ENCODE measurements at regions not wholly inside any gene's neighbourhood (a gene's known extent, or its start where the extent isn't known, plus 50 kb on each side); places are given as distances from the start of the nearest gene placed in this dataset.

DNA sequence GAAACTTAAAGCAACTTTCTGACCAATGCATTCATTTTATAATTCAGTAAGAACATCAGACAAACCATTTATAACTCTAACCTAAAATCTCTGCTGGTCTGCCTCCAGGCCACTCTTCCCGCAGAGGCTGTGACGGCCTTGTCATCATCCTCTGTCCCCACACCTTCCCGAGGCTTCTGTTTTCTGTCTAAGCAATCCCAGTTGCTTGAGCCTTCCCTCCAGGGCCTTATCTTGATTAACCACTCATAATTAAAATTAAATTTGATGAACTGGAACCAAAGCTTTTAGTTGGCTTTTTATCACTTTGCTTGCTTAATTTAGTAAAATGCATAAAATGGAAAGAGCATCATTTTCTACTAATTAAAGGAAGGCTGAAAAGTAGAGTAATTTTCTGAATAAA lies 312.4 kb downstream of the DIRAS2 start:
- H3K36me3 ChIP-seq (ENCODE audit: control insufficient read depth in 2 of 2, insufficient read depth in 2 of 2, low read length in 1 of 2): no peaks in the 10 kb centered on the region
- FAIRE-seq (no peak), ATAC-seq (no peak), DNase-seq (ENCODE audit: low read depth, low spot score) (no peak)
- no peaks in the 10 kb centered on the region for H4K20me1 ChIP-seq (ENCODE audit: control insufficient read depth, insufficient read depth)
- ChIA-PET RAD21 (ENCODE audit: unreplicated experiment) (no interaction called here), SMC1A (ENCODE audit: uncharacterized antibody, unreplicated experiment) (interaction anchor here (0.9 kb wide), 1 partner anchor 49 kb away, joined by 3 read pairs; no protein-coding TSS in a partner anchor), POLR2A (no interaction called here), CTCF (no interaction called here)
- H3K9ac ChIP-seq (ENCODE audit: control insufficient read depth, insufficient read depth, low read length): no peak overlapping the region
- H3K27ac ChIP-seq (ENCODE audit: control insufficient read depth, insufficient read depth): no peak overlapping the region
- no TSS peak for BruUV-seq (replicated peaks)
- in situ Hi-C loops (cut with MboI): no loop called here
- H3K27me3 ChIP-seq (replicated peaks in 1 of 2; ENCODE audit: control insufficient read depth in 2 of 2, insufficient read depth in 2 of 2, low read length in 1 of 2): no peaks in the 10 kb centered on the region
- no peak overlapping the region for H2AFZ ChIP-seq (ENCODE audit: control insufficient read depth, low read depth, low read length)
- H3K4me2 ChIP-seq (ENCODE audit: control insufficient read depth, insufficient read depth): no peak overlapping the region
- no peaks in the 10 kb centered on the region for H3K4me1 ChIP-seq (ENCODE audit: control insufficient read depth, insufficient read depth, low read length)
- no peak overlapping the region for H3K4me3 ChIP-seq
- H3K79me2 ChIP-seq (ENCODE audit: control insufficient read depth, insufficient read depth, low read length): no peaks in the 10 kb centered on the region
- intact Hi-C loops (cut with micrococcal nuclease; ENCODE audit: unreplicated experiment): no loop called here
- H3K9me3 ChIP-seq (replicated peaks; ENCODE audit: control insufficient read depth, insufficient read depth, low read length): no peaks in the 10 kb centered on the region
- WGBS (ENCODE audit: insufficient coverage, insufficient replicate concordance, low lambda C conversion rate, missing lambda C conversion rate): 57% methylated on average over 3 of the region's 3 CpGs
- TF ChIP-seq DPF2 (IDR thresholded peaks at IDR 0.05) (no peak), YBX1 (IDR thresholded peaks at IDR 0.05) (no peak), NFYB (IDR thresholded peaks at IDR 0.05; ENCODE audit: insufficient read depth, low read depth, low read length) (no peak), NBN (IDR thresholded peaks at IDR 0.05) (no peak), BMI1 (IDR thresholded peaks at IDR 0.05; ENCODE audit: borderline replicate concordance) (no peak), SMAD1 (IDR thresholded peaks at IDR 0.05; ENCODE audit: low read depth, partially characterized antibody) (no peak), EGR1 (IDR thresholded peaks at IDR 0.05; ENCODE audit: borderline replicate concordance in 1 of 2, low read depth in 2 of 2, low read length in 2 of 2) (no peak), BACH1 (IDR thresholded peaks at IDR 0.05; ENCODE audit: borderline replicate concordance) (no peak), MEF2A (IDR thresholded peaks at IDR 0.05; ENCODE audit: insufficient read depth, low read depth, low read length) (no peak), BRCA1 (IDR thresholded peaks at IDR 0.05; ENCODE audit: low read depth, low read length) (no peak), USF2 (IDR thresholded peaks at IDR 0.05; ENCODE audit: borderline replicate concordance, low read depth, low read length) (no peak), TCF7 (IDR thresholded peaks at IDR 0.05; ENCODE audit: borderline replicate concordance) (no peak), ZNF207 (IDR thresholded peaks at IDR 0.05; ENCODE audit: borderline replicate concordance) (no peak), WRNIP1 (IDR thresholded peaks at IDR 0.05; ENCODE audit: borderline replicate concordance, low read depth, low read length) (no peak), FOXK2 (IDR thresholded peaks at IDR 0.05) (no peak), NRF1 (conservative IDR thresholded peaks at IDR 0.05; ENCODE audit: low read depth, low read length) (no peak)
- TF ChIP-seq, protein P1, sequence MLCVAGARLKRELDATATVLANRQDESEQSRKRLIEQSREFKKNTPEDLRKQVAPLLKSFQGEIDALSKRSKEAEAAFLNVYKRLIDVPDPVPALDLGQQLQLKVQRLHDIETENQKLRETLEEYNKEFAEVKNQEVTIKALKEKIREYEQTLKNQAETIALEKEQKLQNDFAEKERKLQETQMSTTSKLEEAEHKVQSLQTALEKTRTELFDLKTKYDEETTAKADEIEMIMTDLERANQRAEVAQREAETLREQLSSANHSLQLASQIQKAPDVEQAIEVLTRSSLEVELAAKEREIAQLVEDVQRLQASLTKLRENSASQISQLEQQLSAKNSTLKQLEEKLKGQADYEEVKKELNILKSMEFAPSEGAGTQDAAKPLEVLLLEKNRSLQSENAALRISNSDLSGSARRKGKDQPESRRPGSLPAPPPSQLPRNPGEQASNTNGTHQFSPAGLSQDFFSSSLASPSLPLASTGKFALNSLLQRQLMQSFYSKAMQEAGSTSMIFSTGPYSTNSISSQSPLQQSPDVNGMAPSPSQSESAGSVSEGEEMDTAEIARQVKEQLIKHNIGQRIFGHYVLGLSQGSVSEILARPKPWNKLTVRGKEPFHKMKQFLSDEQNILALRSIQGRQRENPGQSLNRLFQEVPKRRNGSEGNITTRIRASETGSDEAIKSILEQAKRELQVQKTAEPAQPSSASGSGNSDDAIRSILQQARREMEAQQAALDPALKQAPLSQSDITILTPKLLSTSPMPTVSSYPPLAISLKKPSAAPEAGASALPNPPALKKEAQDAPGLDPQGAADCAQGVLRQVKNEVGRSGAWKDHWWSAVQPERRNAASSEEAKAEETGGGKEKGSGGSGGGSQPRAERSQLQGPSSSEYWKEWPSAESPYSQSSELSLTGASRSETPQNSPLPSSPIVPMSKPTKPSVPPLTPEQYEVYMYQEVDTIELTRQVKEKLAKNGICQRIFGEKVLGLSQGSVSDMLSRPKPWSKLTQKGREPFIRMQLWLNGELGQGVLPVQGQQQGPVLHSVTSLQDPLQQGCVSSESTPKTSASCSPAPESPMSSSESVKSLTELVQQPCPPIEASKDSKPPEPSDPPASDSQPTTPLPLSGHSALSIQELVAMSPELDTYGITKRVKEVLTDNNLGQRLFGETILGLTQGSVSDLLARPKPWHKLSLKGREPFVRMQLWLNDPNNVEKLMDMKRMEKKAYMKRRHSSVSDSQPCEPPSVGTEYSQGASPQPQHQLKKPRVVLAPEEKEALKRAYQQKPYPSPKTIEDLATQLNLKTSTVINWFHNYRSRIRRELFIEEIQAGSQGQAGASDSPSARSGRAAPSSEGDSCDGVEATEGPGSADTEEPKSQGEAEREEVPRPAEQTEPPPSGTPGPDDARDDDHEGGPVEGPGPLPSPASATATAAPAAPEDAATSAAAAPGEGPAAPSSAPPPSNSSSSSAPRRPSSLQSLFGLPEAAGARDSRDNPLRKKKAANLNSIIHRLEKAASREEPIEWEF (IDR thresholded peaks at IDR 0.05; ENCODE audit: insufficient replicate concordance, low read depth, low read length): no peak
- TF ChIP-seq, protein P2, sequence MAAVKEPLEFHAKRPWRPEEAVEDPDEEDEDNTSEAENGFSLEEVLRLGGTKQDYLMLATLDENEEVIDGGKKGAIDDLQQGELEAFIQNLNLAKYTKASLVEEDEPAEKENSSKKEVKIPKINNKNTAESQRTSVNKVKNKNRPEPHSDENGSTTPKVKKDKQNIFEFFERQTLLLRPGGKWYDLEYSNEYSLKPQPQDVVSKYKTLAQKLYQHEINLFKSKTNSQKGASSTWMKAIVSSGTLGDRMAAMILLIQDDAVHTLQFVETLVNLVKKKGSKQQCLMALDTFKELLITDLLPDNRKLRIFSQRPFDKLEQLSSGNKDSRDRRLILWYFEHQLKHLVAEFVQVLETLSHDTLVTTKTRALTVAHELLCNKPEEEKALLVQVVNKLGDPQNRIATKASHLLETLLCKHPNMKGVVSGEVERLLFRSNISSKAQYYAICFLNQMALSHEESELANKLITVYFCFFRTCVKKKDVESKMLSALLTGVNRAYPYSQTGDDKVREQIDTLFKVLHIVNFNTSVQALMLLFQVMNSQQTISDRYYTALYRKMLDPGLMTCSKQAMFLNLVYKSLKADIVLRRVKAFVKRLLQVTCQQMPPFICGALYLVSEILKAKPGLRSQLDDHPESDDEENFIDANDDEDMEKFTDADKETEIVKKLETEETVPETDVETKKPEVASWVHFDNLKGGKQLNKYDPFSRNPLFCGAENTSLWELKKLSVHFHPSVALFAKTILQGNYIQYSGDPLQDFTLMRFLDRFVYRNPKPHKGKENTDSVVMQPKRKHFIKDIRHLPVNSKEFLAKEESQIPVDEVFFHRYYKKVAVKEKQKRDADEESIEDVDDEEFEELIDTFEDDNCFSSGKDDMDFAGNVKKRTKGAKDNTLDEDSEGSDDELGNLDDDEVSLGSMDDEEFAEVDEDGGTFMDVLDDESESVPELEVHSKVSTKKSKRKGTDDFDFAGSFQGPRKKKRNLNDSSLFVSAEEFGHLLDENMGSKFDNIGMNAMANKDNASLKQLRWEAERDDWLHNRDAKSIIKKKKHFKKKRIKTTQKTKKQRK (IDR thresholded peaks at IDR 0.05; ENCODE audit: low read depth, low read length): no peak
